CD4-positive, CD25-positive, alpha-beta regulatory T cell (primary cell): ENCODE measurements at regions not wholly inside any gene's neighbourhood (a gene's known extent, or its start where the extent isn't known, plus 50 kb on each side); places are given as distances from the start of the nearest gene placed in this dataset.

Source experiments
- ATAC-seq, 2 donors: fragments of 150-1000 bp; cut with Tn5 transposase; one replicate each; pipeline ENCODE4 v1.10.0; 2021; ENCODE audit warnings: low read depth in 2 of 2, moderate number of reproducible peaks in 2 of 2, moderate library complexity in 1 of 2
- DNase-seq, 3 donors: peaks; one replicate each; pipeline versions ENCODE4 v3.0.0 to v3.0.0-alpha.2; 2012 to 2022; ENCODE audit warnings: mixed read lengths in 1 of 3
- H3K27ac ChIP-seq: one replicate; pipeline ENCODE4 v1.7.0; 2013; ENCODE audit warnings: mild to moderate bottlenecking, low read length; ENCODE audit not compliant: insufficient read depth, poor library complexity, severe bottlenecking
- H3K27me3 ChIP-seq: one replicate; pipeline ENCODE4 v1.7.0; 2013; ENCODE audit warnings: low read length; ENCODE audit not compliant: control insufficient read depth, insufficient read depth
- H3K36me3 ChIP-seq: one replicate; pipeline ENCODE4 v1.7.0; 2013; ENCODE audit warnings: mild to moderate bottlenecking, low read length, moderate library complexity; ENCODE audit not compliant: control insufficient read depth, insufficient read depth
- H3K4me1 ChIP-seq: 2 replicates; pipeline ENCODE4 v1.7.0; 2013; ENCODE audit warnings: mild to moderate bottlenecking, low read length; ENCODE audit not compliant: insufficient read depth, control insufficient read depth, poor library complexity, severe bottlenecking
- H3K4me3 ChIP-seq: one replicate; pipeline ENCODE4 v1.7.0; 2013; ENCODE audit warnings: low read depth, mild to moderate bottlenecking, low read length, moderate library complexity
- H3K9me3 ChIP-seq, 2 experiments: 1 replicate in 1 of 2; 2 replicates in 1 of 2; pipeline ENCODE4 v1.7.0; 2013; ENCODE audit warnings: low read length in 2 of 2, mild to moderate bottlenecking in 1 of 2, moderate library complexity in 1 of 2; ENCODE audit not compliant: control insufficient read depth in 2 of 2
- H3K27ac Mint-ChIP-seq, 3 donors: one replicate each; pipeline ENCODE4 v1.8.0; 2020 to 2022; ENCODE audit warnings: mild to moderate bottlenecking in 3 of 3, mixed read lengths in 3 of 3, moderate library complexity in 2 of 3
- H3K27me3 Mint-ChIP-seq: one replicate; pipeline ENCODE4 v1.8.0; 2022; ENCODE audit warnings: mild to moderate bottlenecking, mixed read lengths
- H3K36me3 Mint-ChIP-seq: one replicate; pipeline ENCODE4 v1.8.0; 2020; ENCODE audit warnings: mixed read lengths
- H3K4me1 Mint-ChIP-seq, 4 donors: one replicate each; pipeline ENCODE4 v1.8.0; 2020 to 2022; ENCODE audit warnings: mixed read lengths in 4 of 4, mild to moderate bottlenecking in 1 of 4
- H3K4me3 Mint-ChIP-seq, 4 donors: one replicate each; pipeline ENCODE4 v1.8.0; 2020 to 2022; ENCODE audit warnings: mild to moderate bottlenecking in 4 of 4, mixed read lengths in 4 of 4, moderate library complexity in 3 of 4
- H3K9me3 Mint-ChIP-seq, 7 donors: one replicate each; pipeline ENCODE4 v1.8.0; 2020 to 2022; ENCODE audit warnings: mixed read lengths in 7 of 7, mild to moderate bottlenecking in 3 of 7, moderate library complexity in 2 of 7

- Histone ChIP-seq H3K4me3 (peak overlapping the region; percentile 62), H3K27me3 (no peaks in the 10 kb centered on the region), H3K27ac (peak overlapping the region; percentile 60), H3K9me3 (no peaks in the 10 kb centered on the region), H3K4me1 (peaks cover 45% of the 10 kb centered on the region), H3K36me3 (peaks cover 22% of the 10 kb centered on the region)
- ATAC-seq: peak in 1 of 2 donors; percentile 12
- Mint-ChIP-seq H3K27ac (peak overlapping the region; percentile 44 to 90 (median 88)), H3K36me3 (peaks cover 26% of the 10 kb centered on the region), H3K9me3 (no peaks in the 10 kb centered on the region), H3K4me1 (peaks cover 29 to 64% (median 54%) of the 10 kb centered on the region in 4 donors), H3K4me3 (peak overlapping the region; percentile 30 to 71 (median 51)), H3K27me3 (no peaks in the 10 kb centered on the region)
- DNase-seq: no peak
These were observed 52.6 kb downstream of the TCF20 start for GRCh38 chr22:42217752-42218280.

- Histone ChIP-seq H3K27ac (peak overlapping the region; percentile 60), H3K4me3 (peak overlapping the region; percentile 62), H3K27me3 (no peaks in the 10 kb centered on the region), H3K36me3 (peaks cover 28% of the 10 kb centered on the region), H3K4me1 (peaks cover 38% of the 10 kb centered on the region), H3K9me3 (no peaks in the 10 kb centered on the region)
- Mint-ChIP-seq H3K36me3 (peaks cover 29% of the 10 kb centered on the region), H3K27me3 (no peaks in the 10 kb centered on the region), H3K27ac (peak overlapping the region; percentile 44 to 90 (median 88)), H3K9me3 (no peaks in the 10 kb centered on the region), H3K4me1 (peaks cover 29 to 58% (median 49%) of the 10 kb centered on the region in 4 donors), H3K4me3 (peak overlapping the region; percentile 30 to 71 (median 51))
- DNase-seq: peak in 2 of 3 donors; percentile 20 to 55
- peak; percentile 51 to 55 for ATAC-seq
These were observed 53.3 kb downstream of the TCF20 start for GRCh38 chr22:42217019-42217751.

GRCh38 chr22:42214633-42215415, 55.6 kb downstream of the TCF20 start:
- no peaks in the 10 kb centered on the region for H3K27me3 Mint-ChIP-seq
- Histone ChIP-seq H3K36me3 (peaks cover 49% of the 10 kb centered on the region), H3K4me1 (peaks cover 36% of the 10 kb centered on the region), H3K27me3 (no peaks in the 10 kb centered on the region), H3K9me3 (no peaks in the 10 kb centered on the region), H3K4me3 (no peak overlapping the region), H3K27ac (no peak overlapping the region)
- ATAC-seq: no peak
- peaks cover 39% of the 10 kb centered on the region for H3K36me3 Mint-ChIP-seq
- H3K27ac Mint-ChIP-seq: peak overlapping the region in 1 of 3 donors; percentile 78
- H3K4me3 Mint-ChIP-seq: no peak overlapping the region
- DNase-seq: no peak
- no peaks in the 10 kb centered on the region for H3K9me3 Mint-ChIP-seq
- peaks cover 18 to 51% (median 45%) of the 10 kb centered on the region in 4 donors for H3K4me1 Mint-ChIP-seq

GRCh38 chr22:42208362-42208761, 62.1 kb downstream of the TCF20 start:
- Mint-ChIP-seq H3K4me3 (peak overlapping the region; percentile 9 to 88 (median 61)), H3K9me3 (no peaks in the 10 kb centered on the region), H3K27me3 (no peaks in the 10 kb centered on the region), H3K4me1 (peaks cover 38 to 69% (median 50%) of the 10 kb centered on the region in 4 donors), H3K27ac (peak overlapping the region; percentile 6 to 31 (median 22)), H3K36me3 (peaks cover 50% of the 10 kb centered on the region)
- no peak for ATAC-seq
- peak overlapping the region; percentile 65 for H3K27ac ChIP-seq
- no peaks in the 10 kb centered on the region for H3K27me3 ChIP-seq
- peaks cover 40% of the 10 kb centered on the region for H3K36me3 ChIP-seq
- H3K4me1 ChIP-seq: peaks cover 22% of the 10 kb centered on the region
- H3K4me3 ChIP-seq: peak overlapping the region; percentile 66
- H3K9me3 ChIP-seq: no peaks in the 10 kb centered on the region
- peak in 1 of 3 donors; percentile 15 for DNase-seq

- ATAC-seq (no peak), DNase-seq (peak in 1 of 3 donors; percentile 30)
- Histone ChIP-seq H3K27ac (peak overlapping the region; percentile 65), H3K9me3 (no peaks in the 10 kb centered on the region), H3K36me3 (peaks cover 36% of the 10 kb centered on the region), H3K27me3 (no peaks in the 10 kb centered on the region), H3K4me3 (peak overlapping the region; percentile 66), H3K4me1 (peaks cover 27% of the 10 kb centered on the region)
- Mint-ChIP-seq H3K27me3 (no peaks in the 10 kb centered on the region), H3K4me3 (peak overlapping the region; percentile 9 to 88 (median 61)), H3K27ac (peak overlapping the region in 2 of 3 donors; percentile 31 to 73), H3K36me3 (peaks cover 53% of the 10 kb centered on the region), H3K9me3 (no peaks in the 10 kb centered on the region), H3K4me1 (peaks cover 43 to 73% (median 53%) of the 10 kb centered on the region in 4 donors)
These were observed 62.5 kb downstream of the TCF20 start for GRCh38 chr22:42207918-42208317.

GRCh38 chr22:42203609-42204008, 66.8 kb downstream of the TCF20 start:
- H3K27ac Mint-ChIP-seq: peak overlapping the region; percentile 56 to 95 (median 74)
- H3K4me3 Mint-ChIP-seq: peak overlapping the region; percentile 6 to 81 (median 56)
- peaks cover 46 to 87% (median 57%) of the 10 kb centered on the region in 4 donors for H3K4me1 Mint-ChIP-seq
- Histone ChIP-seq H3K27ac (peak overlapping the region; percentile 66), H3K27me3 (no peaks in the 10 kb centered on the region), H3K4me3 (no peak overlapping the region), H3K36me3 (peaks cover 7% of the 10 kb centered on the region), H3K4me1 (peaks cover 42% of the 10 kb centered on the region), H3K9me3 (no peaks in the 10 kb centered on the region)
- H3K36me3 Mint-ChIP-seq: peaks cover 39% of the 10 kb centered on the region
- ATAC-seq (no peak), DNase-seq (no peak)
- H3K9me3 Mint-ChIP-seq: no peaks in the 10 kb centered on the region
- H3K27me3 Mint-ChIP-seq: no peaks in the 10 kb centered on the region

GRCh38 chr22:42202669-42203068, 67.8 kb downstream of the TCF20 start:
- Mint-ChIP-seq H3K4me3 (peak overlapping the region; percentile 72 to 83 (median 79)), H3K9me3 (no peaks in the 10 kb centered on the region), H3K36me3 (peaks cover 36% of the 10 kb centered on the region), H3K27ac (peak overlapping the region; percentile 40 to 95 (median 86)), H3K27me3 (no peaks in the 10 kb centered on the region), H3K4me1 (peaks cover 43 to 85% (median 55%) of the 10 kb centered on the region in 4 donors)
- Histone ChIP-seq H3K4me3 (peak overlapping the region; percentile 79), H3K4me1 (peaks cover 37% of the 10 kb centered on the region), H3K27ac (peak overlapping the region; percentile 66), H3K36me3 (peaks cover 7% of the 10 kb centered on the region), H3K27me3 (no peaks in the 10 kb centered on the region), H3K9me3 (no peaks in the 10 kb centered on the region)
- DNase-seq: peak; percentile 10 to 68 (median 28)
- peak; percentile 73 to 75 for ATAC-seq
